ENCODE measurements at regions not wholly inside any gene's neighbourhood (a gene's known extent, or its start where the extent isn't known, plus 50 kb on each side); places are given as distances from the start of the nearest gene placed in this dataset.

- Histone ChIP-seq H3K79me2 (ENCODE audit: insufficient read depth, low read length) (no peaks in the 10 kb centered on the region), H3K4me3 (ENCODE audit: insufficient read depth, low read length) (peak overlapping the region; percentile 36), H3K27ac (ENCODE audit: low read depth, low read length) (peak overlapping the region; percentile 12), H3K36me3 (ENCODE audit: insufficient read depth, low read length) (no peaks in the 10 kb centered on the region), H3K4me1 (ENCODE audit: insufficient read depth, low read length) (peaks cover 13% of the 10 kb centered on the region), H3K27me3 (ENCODE audit: insufficient read depth, low read length) (no peaks in the 10 kb centered on the region), H3K4me2 (ENCODE audit: insufficient read depth, low read length) (peak overlapping the region; percentile 64), H4K20me1 (ENCODE audit: insufficient read depth, low read length) (no peaks in the 10 kb centered on the region), H2AFZ (ENCODE audit: low read length) (peak overlapping the region; percentile 49), H3K9me3 (ENCODE audit: low read depth, low read length) (no peaks in the 10 kb centered on the region)
- peak; percentile 60 for DNase-seq (ENCODE audit: insufficient read length, low spot score, missing footprints)
- no peak for TF ChIP-seq CTCF (IDR thresholded peaks at IDR 0.05; ENCODE audit: extremely low read depth, low read depth, low read length)
Measured at GRCh38 chr5:93249651-93250289, 331.2 kb downstream of the NR2F1-AS1 start.

DNA sequence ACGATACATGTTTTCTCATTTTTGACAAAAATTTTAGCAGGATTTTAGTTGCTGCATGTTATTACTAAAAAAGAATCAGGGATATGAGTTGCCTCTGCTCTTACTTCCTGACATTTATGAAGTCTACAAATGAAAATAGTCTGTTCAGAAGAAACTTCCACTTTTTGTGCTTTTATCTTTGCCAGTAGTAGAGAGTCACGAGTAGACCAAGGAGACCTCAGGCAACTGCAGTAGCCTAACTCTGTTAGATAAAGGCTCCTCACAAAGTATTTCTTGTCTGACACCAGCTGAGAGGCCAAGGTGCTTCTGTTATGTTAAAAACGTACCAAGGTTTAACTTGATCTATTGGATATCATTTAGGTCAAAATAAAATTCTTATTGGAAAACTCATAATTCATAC lies 333.9 kb downstream of the NR2F1-AS1 start:
- Histone ChIP-seq H3K4me2 (ENCODE audit: insufficient read depth, low read length) (no peak overlapping the region), H3K36me3 (ENCODE audit: insufficient read depth, low read length) (no peaks in the 10 kb centered on the region), H2AFZ (ENCODE audit: low read length) (no peak overlapping the region), H3K4me1 (ENCODE audit: insufficient read depth, low read length) (peaks cover 13% of the 10 kb centered on the region), H3K27me3 (ENCODE audit: insufficient read depth, low read length) (no peaks in the 10 kb centered on the region), H3K9me3 (ENCODE audit: low read depth, low read length) (no peaks in the 10 kb centered on the region), H3K4me3 (ENCODE audit: insufficient read depth, low read length) (no peak overlapping the region), H3K27ac (ENCODE audit: low read depth, low read length) (no peak overlapping the region), H3K79me2 (ENCODE audit: insufficient read depth, low read length) (no peaks in the 10 kb centered on the region), H4K20me1 (ENCODE audit: insufficient read depth, low read length) (no peaks in the 10 kb centered on the region)
- no peak for DNase-seq (ENCODE audit: insufficient read length, low spot score, missing footprints)
- no peak for TF ChIP-seq CTCF (IDR thresholded peaks at IDR 0.05; ENCODE audit: extremely low read depth, low read depth, low read length)

GRCh38 chr5:93246090-93246855 lies 334.7 kb downstream of the NR2F1-AS1 start:
- Histone ChIP-seq H2AFZ (ENCODE audit: low read length) (no peak overlapping the region), H4K20me1 (ENCODE audit: insufficient read depth, low read length) (no peaks in the 10 kb centered on the region), H3K9me3 (ENCODE audit: low read depth, low read length) (no peaks in the 10 kb centered on the region)

More at GRCh38 chr5:93246090-93246855, 334.7 kb downstream of the NR2F1-AS1 start:
- Histone ChIP-seq H3K4me1 (ENCODE audit: insufficient read depth, low read length) (peaks cover 13% of the 10 kb centered on the region), H3K27me3 (ENCODE audit: insufficient read depth, low read length) (no peaks in the 10 kb centered on the region), H3K4me2 (ENCODE audit: insufficient read depth, low read length) (no peak overlapping the region), H3K27ac (ENCODE audit: low read depth, low read length) (no peak overlapping the region), H3K79me2 (ENCODE audit: insufficient read depth, low read length) (no peaks in the 10 kb centered on the region), H3K36me3 (ENCODE audit: insufficient read depth, low read length) (no peaks in the 10 kb centered on the region), H3K4me3 (ENCODE audit: insufficient read depth, low read length) (no peak overlapping the region)
- no peak for TF ChIP-seq CTCF (IDR thresholded peaks at IDR 0.05; ENCODE audit: extremely low read depth, low read depth, low read length)
- no peak for DNase-seq (ENCODE audit: insufficient read length, low spot score, missing footprints)
